ENCODE measurements at regions not wholly inside any gene's neighbourhood (a gene's known extent, or its start where the extent isn't known, plus 50 kb on each side); places are given as distances from the start of the nearest gene placed in this dataset.

GRCh38 chr13:71039440-71039839 is 827.6 kb downstream of the DACH1 start:
- Histone ChIP-seq H3K4me3 (ENCODE audit: low read length) (no peak overlapping the region), H3K36me3 (ENCODE audit: control insufficient read depth, insufficient read depth, low read length, severe bottlenecking) (no peaks in the 10 kb centered on the region), H3K9ac (ENCODE audit: low read length) (no peak overlapping the region), H3K4me1 (ENCODE audit: control insufficient read depth, insufficient read depth, low read length) (no peaks in the 10 kb centered on the region), H3K9me3 (ENCODE audit: control insufficient read depth, low read length) (no peaks in the 10 kb centered on the region), H3K27me3 (replicated peaks; ENCODE audit: control insufficient read depth, insufficient read depth, low read length) (no peaks in the 10 kb centered on the region)
- no peak for DNase-seq (ENCODE audit: low read depth)

- Histone ChIP-seq H3K9ac (ENCODE audit: low read length) (no peak overlapping the region), H3K9me3 (ENCODE audit: control insufficient read depth, low read length) (peaks cover 5% of the 10 kb centered on the region), H3K4me1 (ENCODE audit: control insufficient read depth, insufficient read depth, low read length) (no peaks in the 10 kb centered on the region), H3K4me3 (ENCODE audit: low read length) (no peak overlapping the region), H3K36me3 (ENCODE audit: control insufficient read depth, insufficient read depth, low read length, severe bottlenecking) (no peaks in the 10 kb centered on the region), H3K27me3 (replicated peaks; ENCODE audit: control insufficient read depth, insufficient read depth, low read length) (no peaks in the 10 kb centered on the region)
- DNase-seq (ENCODE audit: low read depth): no peak
These were observed 833.0 kb downstream of the DACH1 start for GRCh38 chr13:71034018-71034417.

- no peaks in the 10 kb centered on the region for H3K36me3 ChIP-seq (ENCODE audit: control insufficient read depth, insufficient read depth, low read length, severe bottlenecking)
- H3K27me3 ChIP-seq (replicated peaks; ENCODE audit: control insufficient read depth, insufficient read depth, low read length): no peaks in the 10 kb centered on the region
- no peak for DNase-seq (ENCODE audit: low read depth)
- H3K9me3 ChIP-seq (ENCODE audit: control insufficient read depth, low read length): peaks cover 12% of the 10 kb centered on the region
- H3K4me3 ChIP-seq (ENCODE audit: low read length): no peak overlapping the region
- H3K9ac ChIP-seq (ENCODE audit: low read length): no peak overlapping the region
- H3K4me1 ChIP-seq (ENCODE audit: control insufficient read depth, insufficient read depth, low read length): no peaks in the 10 kb centered on the region
These were observed 834.0 kb downstream of the DACH1 start for GRCh38 chr13:71033026-71033425.

- Histone ChIP-seq H3K4me1 (ENCODE audit: control insufficient read depth, insufficient read depth, low read length) (no peaks in the 10 kb centered on the region), H3K4me3 (ENCODE audit: low read length) (no peak overlapping the region), H3K9ac (ENCODE audit: low read length) (no peak overlapping the region), H3K27me3 (replicated peaks; ENCODE audit: control insufficient read depth, insufficient read depth, low read length) (no peaks in the 10 kb centered on the region), H3K9me3 (ENCODE audit: control insufficient read depth, low read length) (peaks cover 18% of the 10 kb centered on the region), H3K36me3 (ENCODE audit: control insufficient read depth, insufficient read depth, low read length, severe bottlenecking) (no peaks in the 10 kb centered on the region)
- DNase-seq (ENCODE audit: low read depth): no peak
These were observed 836.2 kb downstream of the DACH1 start for GRCh38 chr13:71030784-71031183.

GRCh38 chr13:71028884-71029283 is 838.1 kb downstream of the DACH1 start:
- Histone ChIP-seq H3K4me3 (ENCODE audit: low read length) (no peak overlapping the region), H3K36me3 (ENCODE audit: control insufficient read depth, insufficient read depth, low read length, severe bottlenecking) (no peaks in the 10 kb centered on the region), H3K9ac (ENCODE audit: low read length) (no peak overlapping the region), H3K27me3 (replicated peaks; ENCODE audit: control insufficient read depth, insufficient read depth, low read length) (no peaks in the 10 kb centered on the region), H3K4me1 (ENCODE audit: control insufficient read depth, insufficient read depth, low read length) (no peaks in the 10 kb centered on the region), H3K9me3 (ENCODE audit: control insufficient read depth, low read length) (peaks cover 18% of the 10 kb centered on the region)
- no peak for DNase-seq (ENCODE audit: low read depth)

GRCh38 chr13:71021825-71022422 is 845.1 kb downstream of the DACH1 start:
- no peak overlapping the region for H3K9ac ChIP-seq (ENCODE audit: low read length)
- H3K4me3 ChIP-seq (ENCODE audit: low read length): no peak overlapping the region
- H3K4me1 ChIP-seq (ENCODE audit: control insufficient read depth, insufficient read depth, low read length): no peaks in the 10 kb centered on the region
- no peaks in the 10 kb centered on the region for H3K36me3 ChIP-seq (ENCODE audit: control insufficient read depth, insufficient read depth, low read length, severe bottlenecking)
- H3K27me3 ChIP-seq (replicated peaks; ENCODE audit: control insufficient read depth, insufficient read depth, low read length): no peaks in the 10 kb centered on the region
- no peak for DNase-seq (ENCODE audit: low read depth)
- peaks cover under 1% of the 10 kb centered on the region for H3K9me3 ChIP-seq (ENCODE audit: control insufficient read depth, low read length)

- Histone ChIP-seq H3K4me1 (ENCODE audit: control insufficient read depth, insufficient read depth, low read length) (no peaks in the 10 kb centered on the region), H3K9ac (ENCODE audit: low read length) (no peak overlapping the region), H3K36me3 (ENCODE audit: control insufficient read depth, insufficient read depth, low read length, severe bottlenecking) (no peaks in the 10 kb centered on the region), H3K27me3 (replicated peaks; ENCODE audit: control insufficient read depth, insufficient read depth, low read length) (no peaks in the 10 kb centered on the region), H3K4me3 (ENCODE audit: low read length) (no peak overlapping the region), H3K9me3 (ENCODE audit: control insufficient read depth, low read length) (no peaks in the 10 kb centered on the region)
- DNase-seq (ENCODE audit: low read depth): peak; percentile 1
These were observed 848.0 kb downstream of the DACH1 start for GRCh38 chr13:71018995-71019394.

GRCh38 chr13:71018544-71018943 is 848.5 kb downstream of the DACH1 start:
- H3K4me3 ChIP-seq (ENCODE audit: low read length): no peak overlapping the region
- H3K27me3 ChIP-seq (replicated peaks; ENCODE audit: control insufficient read depth, insufficient read depth, low read length): no peaks in the 10 kb centered on the region
- no peak for DNase-seq (ENCODE audit: low read depth)
- no peaks in the 10 kb centered on the region for H3K9me3 ChIP-seq (ENCODE audit: control insufficient read depth, low read length)
- no peaks in the 10 kb centered on the region for H3K36me3 ChIP-seq (ENCODE audit: control insufficient read depth, insufficient read depth, low read length, severe bottlenecking)
- no peak overlapping the region for H3K9ac ChIP-seq (ENCODE audit: low read length)
- H3K4me1 ChIP-seq (ENCODE audit: control insufficient read depth, insufficient read depth, low read length): no peaks in the 10 kb centered on the region

- Histone ChIP-seq H3K9me3 (ENCODE audit: control insufficient read depth, low read length) (no peaks in the 10 kb centered on the region), H3K9ac (ENCODE audit: low read length) (no peak overlapping the region), H3K4me3 (ENCODE audit: low read length) (no peak overlapping the region), H3K36me3 (ENCODE audit: control insufficient read depth, insufficient read depth, low read length, severe bottlenecking) (no peaks in the 10 kb centered on the region), H3K4me1 (ENCODE audit: control insufficient read depth, insufficient read depth, low read length) (no peaks in the 10 kb centered on the region), H3K27me3 (replicated peaks; ENCODE audit: control insufficient read depth, insufficient read depth, low read length) (no peaks in the 10 kb centered on the region)
- no peak for DNase-seq (ENCODE audit: low read depth)
These were observed 849.4 kb downstream of the DACH1 start for GRCh38 chr13:71017607-71018006.

GRCh38 chr13:71015516-71015915 is 851.5 kb downstream of the DACH1 start:
- no peaks in the 10 kb centered on the region for H3K27me3 ChIP-seq (replicated peaks; ENCODE audit: control insufficient read depth, insufficient read depth, low read length)
- DNase-seq (ENCODE audit: low read depth): no peak
- no peak overlapping the region for H3K9ac ChIP-seq (ENCODE audit: low read length)
- no peaks in the 10 kb centered on the region for H3K4me1 ChIP-seq (ENCODE audit: control insufficient read depth, insufficient read depth, low read length)
- H3K36me3 ChIP-seq (ENCODE audit: control insufficient read depth, insufficient read depth, low read length, severe bottlenecking): no peaks in the 10 kb centered on the region
- H3K4me3 ChIP-seq (ENCODE audit: low read length): no peak overlapping the region
- no peaks in the 10 kb centered on the region for H3K9me3 ChIP-seq (ENCODE audit: control insufficient read depth, low read length)

GRCh38 chr13:71015021-71015420 is 852.0 kb downstream of the DACH1 start:
- Histone ChIP-seq H3K9me3 (ENCODE audit: control insufficient read depth, low read length) (no peaks in the 10 kb centered on the region), H3K4me1 (ENCODE audit: control insufficient read depth, insufficient read depth, low read length) (no peaks in the 10 kb centered on the region), H3K4me3 (ENCODE audit: low read length) (peak overlapping the region; percentile 63), H3K9ac (ENCODE audit: low read length) (no peak overlapping the region), H3K36me3 (ENCODE audit: control insufficient read depth, insufficient read depth, low read length, severe bottlenecking) (no peaks in the 10 kb centered on the region), H3K27me3 (replicated peaks; ENCODE audit: control insufficient read depth, insufficient read depth, low read length) (no peaks in the 10 kb centered on the region)
- no peak for DNase-seq (ENCODE audit: low read depth)

GRCh38 chr13:71005919-71006318 is 861.1 kb downstream of the DACH1 start:
- Histone ChIP-seq H3K9ac (ENCODE audit: low read length) (no peak overlapping the region), H3K4me1 (ENCODE audit: control insufficient read depth, insufficient read depth, low read length) (no peaks in the 10 kb centered on the region), H3K4me3 (ENCODE audit: low read length) (no peak overlapping the region), H3K9me3 (ENCODE audit: control insufficient read depth, low read length) (peaks cover 9% of the 10 kb centered on the region), H3K36me3 (ENCODE audit: control insufficient read depth, insufficient read depth, low read length, severe bottlenecking) (no peaks in the 10 kb centered on the region), H3K27me3 (replicated peaks; ENCODE audit: control insufficient read depth, insufficient read depth, low read length) (no peaks in the 10 kb centered on the region)
- DNase-seq (ENCODE audit: low read depth): no peak

Data from adipocyte (in vitro differentiated cells).